Duodenal mucosa (tissue), 2 donors: ENCODE measurements at regions not wholly inside any gene's neighbourhood (a gene's known extent, or its start where the extent isn't known, plus 50 kb on each side); places are given as distances from the start of the nearest gene placed in this dataset.

Experiments used
- H3K27ac ChIP-seq: one replicate; pipeline ENCODE4 v1.7.0; 2013; ENCODE audit warnings: low read depth, low read length
- H3K27me3 ChIP-seq, 2 donors: one replicate each; pipeline ENCODE4 v1.7.0; 2013; ENCODE audit warnings: low read length in 2 of 2, control low read depth in 1 of 2; ENCODE audit not compliant: insufficient read depth in 2 of 2, control insufficient read depth in 1 of 2
- H3K36me3 ChIP-seq, 2 donors: one replicate each; pipeline ENCODE4 v1.7.0; 2013; ENCODE audit warnings: low read length in 2 of 2, control low read depth in 1 of 2; ENCODE audit not compliant: insufficient read depth in 2 of 2, control insufficient read depth in 1 of 2
- H3K4me1 ChIP-seq, 2 donors: one replicate each; pipeline ENCODE4 v1.7.0; 2013; ENCODE audit warnings: low read length in 2 of 2, control low read depth in 1 of 2; ENCODE audit not compliant: insufficient read depth in 2 of 2, control insufficient read depth in 1 of 2
- H3K4me3 ChIP-seq, 2 donors: one replicate each; pipeline ENCODE4 v1.7.0; 2013; ENCODE audit warnings: low read length in 2 of 2, low read depth in 1 of 2
- H3K9ac ChIP-seq, 2 donors: one replicate each; pipeline ENCODE4 v1.7.0; 2013; ENCODE audit warnings: low read length in 2 of 2, low read depth in 1 of 2
- H3K9me3 ChIP-seq, 2 donors: one replicate each; pipeline ENCODE4 v1.7.0; 2013; ENCODE audit warnings: low read length in 2 of 2, control low read depth in 1 of 2; ENCODE audit not compliant: control insufficient read depth in 1 of 2

DNA sequence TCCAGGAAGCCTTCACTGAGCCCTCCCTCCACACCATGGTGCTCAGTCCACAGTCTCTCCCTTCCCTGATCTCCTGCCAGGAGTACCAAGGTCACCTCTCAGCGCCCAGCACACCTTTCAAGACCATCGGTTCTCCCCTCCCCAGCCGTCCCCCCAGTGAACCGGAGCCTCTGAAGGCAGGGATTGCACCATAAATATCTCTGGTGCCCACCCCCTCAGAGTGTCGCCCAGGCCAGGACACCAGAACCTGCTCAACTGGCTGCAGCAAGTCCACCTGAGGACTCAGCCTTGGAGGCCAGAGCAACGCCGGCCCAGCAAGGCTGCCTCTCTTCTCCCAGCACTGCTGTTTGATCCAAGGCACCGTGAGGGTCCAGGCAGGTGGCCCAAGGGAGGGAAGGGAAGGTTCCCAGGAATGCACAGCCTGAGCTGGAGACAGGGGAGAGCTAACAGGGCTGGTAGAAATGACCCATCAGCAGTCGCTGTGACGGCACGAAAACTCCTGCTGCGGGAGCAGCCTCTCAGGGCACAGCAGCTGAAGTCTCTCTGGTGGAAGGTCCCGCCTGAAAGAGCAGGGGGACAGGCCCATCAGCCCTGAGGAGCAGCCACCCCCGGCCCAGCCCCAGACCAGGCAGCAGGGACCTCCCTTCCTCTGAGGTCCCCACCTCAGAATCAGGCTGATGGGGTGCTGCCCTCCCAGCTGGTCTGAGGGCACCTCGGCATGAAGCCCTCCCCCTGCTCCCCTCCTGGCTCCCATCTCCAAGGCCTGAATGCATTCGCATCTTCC lies 80.3 kb downstream of the BUD13 start:
- Histone ChIP-seq H3K27me3 (peaks cover 0 to 10% of the 10 kb centered on the region in 2 donors), H3K36me3 (no peaks in the 10 kb centered on the region), H3K9me3 (no peaks in the 10 kb centered on the region), H3K4me1 (peaks cover 25 to 27% of the 10 kb centered on the region in 2 donors), H3K27ac (no peak overlapping the region), H3K9ac (no peak overlapping the region), H3K4me3 (no peak overlapping the region)

DNA sequence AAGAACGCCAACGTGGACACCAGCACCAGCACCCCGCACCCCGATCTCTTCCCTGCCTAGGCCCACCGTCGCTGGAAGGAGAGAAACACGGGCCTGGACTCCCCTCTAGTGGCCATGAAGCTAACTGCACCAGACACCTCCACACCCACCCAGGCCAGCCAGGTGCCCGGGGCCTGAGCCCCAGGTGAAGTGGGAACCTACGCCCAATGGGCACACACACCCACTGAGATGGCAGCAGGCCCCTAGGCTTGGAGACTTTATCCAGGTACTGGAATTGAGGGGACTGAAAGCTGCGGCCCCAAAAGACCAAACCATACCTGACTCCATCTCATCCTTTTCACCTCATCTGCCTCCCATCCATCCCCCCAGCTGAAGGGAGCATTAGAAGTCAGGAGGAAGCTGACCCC lies 81.0 kb downstream of the BUD13 start:
- H3K27ac ChIP-seq: no peak overlapping the region
- no peaks in the 10 kb centered on the region for H3K36me3 ChIP-seq
- H3K4me1 ChIP-seq: peaks cover 24 to 25% of the 10 kb centered on the region in 2 donors
- H3K9me3 ChIP-seq: no peaks in the 10 kb centered on the region
- H3K9ac ChIP-seq: no peak overlapping the region
- H3K4me3 ChIP-seq: no peak overlapping the region
- peaks cover 0 to 10% of the 10 kb centered on the region in 2 donors for H3K27me3 ChIP-seq

DNA sequence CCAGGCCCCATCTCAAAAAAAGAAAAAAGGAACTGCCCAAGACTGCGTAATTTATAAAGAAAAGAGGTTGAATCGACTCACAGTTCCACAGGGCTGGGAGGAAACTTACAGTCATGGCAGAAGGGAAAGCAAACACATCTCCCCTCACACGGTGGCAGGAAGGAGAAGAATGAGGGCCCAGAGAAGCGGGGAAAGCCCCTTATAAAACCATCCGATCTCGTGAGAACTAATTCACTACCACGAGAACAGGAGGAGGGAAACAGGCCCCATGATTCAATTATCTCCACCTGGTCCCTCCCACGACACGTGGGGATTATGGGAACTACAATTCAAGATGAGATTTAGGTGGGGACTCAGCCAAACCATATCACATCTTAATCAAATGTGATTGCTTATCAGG lies 82.2 kb downstream of the BUD13 start:
- H3K9me3 ChIP-seq: no peaks in the 10 kb centered on the region
- no peak overlapping the region for H3K27ac ChIP-seq
- H3K36me3 ChIP-seq: no peaks in the 10 kb centered on the region
- no peak overlapping the region for H3K9ac ChIP-seq
- peaks cover 0 to 10% of the 10 kb centered on the region in 2 donors for H3K27me3 ChIP-seq
- H3K4me3 ChIP-seq: no peak overlapping the region
- peaks cover 23 to 25% of the 10 kb centered on the region in 2 donors for H3K4me1 ChIP-seq

DNA sequence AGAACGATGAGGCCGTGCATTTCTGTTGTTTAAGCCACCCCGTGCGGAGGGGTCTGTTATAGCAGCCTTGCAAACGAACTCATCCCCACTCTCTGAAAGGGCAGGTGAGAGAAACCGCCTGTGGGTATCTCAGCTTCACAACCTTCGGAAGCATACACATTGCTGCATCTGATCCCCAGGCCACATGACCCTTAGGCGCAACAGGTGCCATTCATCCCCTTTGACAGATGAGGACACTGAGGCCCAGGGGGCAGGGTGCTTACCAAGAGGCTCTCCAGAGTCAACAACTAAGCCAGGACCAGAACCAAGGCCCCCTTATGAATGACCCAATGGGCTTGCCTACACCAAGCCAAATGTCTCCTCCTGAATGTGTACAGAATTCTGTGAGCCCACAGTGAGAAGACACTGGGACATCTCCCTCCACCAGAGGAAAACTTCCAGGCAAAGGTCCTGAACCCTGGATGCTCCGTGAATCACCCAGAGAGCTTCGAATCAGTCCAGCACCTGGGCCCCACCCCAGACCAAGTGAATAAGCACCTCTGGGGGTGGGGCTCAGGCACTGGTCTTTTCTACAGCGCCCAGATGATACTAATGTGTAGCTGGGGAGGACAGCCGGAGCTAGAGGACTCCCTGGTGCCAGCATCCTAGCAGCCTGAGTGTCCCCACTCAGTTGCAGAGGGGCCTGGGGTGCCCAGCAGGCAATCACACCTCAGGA lies 83.2 kb downstream of the BUD13 start:
- H3K4me3 ChIP-seq: no peak overlapping the region
- peaks cover 23 to 25% of the 10 kb centered on the region in 2 donors for H3K4me1 ChIP-seq
- peaks cover 0 to 6% of the 10 kb centered on the region in 2 donors for H3K27me3 ChIP-seq

DNA sequence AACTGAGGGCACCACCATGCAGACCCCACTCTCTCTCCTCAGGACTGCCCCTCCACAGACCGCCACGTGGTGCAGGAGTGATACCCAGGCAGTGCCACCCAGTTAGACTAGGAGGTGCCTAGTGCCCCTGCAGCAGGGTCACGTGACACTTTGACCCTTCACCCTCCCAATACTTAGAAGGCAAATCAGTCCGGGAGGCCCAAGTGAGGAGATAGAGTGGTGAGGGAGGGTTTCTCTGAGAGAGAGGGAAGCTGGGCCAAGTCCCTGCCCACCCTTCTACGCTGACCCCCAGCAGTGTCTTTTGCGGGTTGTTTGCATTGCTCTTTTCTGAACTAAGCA lies 84.6 kb downstream of the BUD13 start:
- no peaks in the 10 kb centered on the region for H3K9me3 ChIP-seq
- no peak overlapping the region for H3K27ac ChIP-seq
- no peaks in the 10 kb centered on the region for H3K36me3 ChIP-seq
- H3K9ac ChIP-seq: no peak overlapping the region
- H3K27me3 ChIP-seq: peaks cover 0 to 6% of the 10 kb centered on the region in 2 donors
- no peak overlapping the region for H3K4me3 ChIP-seq
- peaks cover 12 to 17% of the 10 kb centered on the region in 2 donors for H3K4me1 ChIP-seq

More for the DNA sequence above, 83.2 kb downstream of the BUD13 start:
- H3K36me3 ChIP-seq: no peaks in the 10 kb centered on the region
- H3K9ac ChIP-seq: no peak overlapping the region
- H3K27ac ChIP-seq: no peak overlapping the region
- no peaks in the 10 kb centered on the region for H3K9me3 ChIP-seq

GRCh38 chr11:116687458-116688201 lies 85.2 kb downstream of the BUD13 start:
- H3K4me3 ChIP-seq: no peak overlapping the region
- no peak overlapping the region for H3K9ac ChIP-seq
- H3K27me3 ChIP-seq: peaks cover 0 to 6% of the 10 kb centered on the region in 2 donors
- H3K36me3 ChIP-seq: no peaks in the 10 kb centered on the region
- peaks cover 8 to 12% of the 10 kb centered on the region in 2 donors for H3K4me1 ChIP-seq
- no peak overlapping the region for H3K27ac ChIP-seq
- H3K9me3 ChIP-seq: no peaks in the 10 kb centered on the region

GRCh38 chr11:116686866-116687265 lies 85.9 kb downstream of the BUD13 start:
- Histone ChIP-seq H3K4me1 (peaks cover under 1 to 5% of the 10 kb centered on the region in 2 donors), H3K27ac (no peak overlapping the region), H3K36me3 (no peaks in the 10 kb centered on the region), H3K9ac (no peak overlapping the region), H3K4me3 (no peak overlapping the region), H3K9me3 (no peaks in the 10 kb centered on the region), H3K27me3 (peaks cover 0 to 6% of the 10 kb centered on the region in 2 donors)

GRCh38 chr11:116683982-116684381 lies 88.8 kb downstream of the BUD13 start:
- Histone ChIP-seq H3K9me3 (no peaks in the 10 kb centered on the region), H3K27me3 (peaks cover 0 to 6% of the 10 kb centered on the region in 2 donors), H3K36me3 (no peaks in the 10 kb centered on the region), H3K4me1 (no peaks in the 10 kb centered on the region), H3K27ac (no peak overlapping the region), H3K9ac (no peak overlapping the region), H3K4me3 (no peak overlapping the region)

- no peaks in the 10 kb centered on the region for H3K9me3 ChIP-seq
- H3K27me3 ChIP-seq: no peaks in the 10 kb centered on the region
- H3K9ac ChIP-seq: no peak overlapping the region
- H3K4me3 ChIP-seq: no peak overlapping the region
- H3K4me1 ChIP-seq: no peaks in the 10 kb centered on the region
- no peaks in the 10 kb centered on the region for H3K36me3 ChIP-seq
- H3K27ac ChIP-seq: no peak overlapping the region
Measured at GRCh38 chr11:116680349-116681125, 92.2 kb downstream of the BUD13 start.
